ENCODE measurements at regions not wholly inside any gene's neighbourhood (a gene's known extent, or its start where the extent isn't known, plus 50 kb on each side); places are given as distances from the start of the nearest gene placed in this dataset.

- Histone ChIP-seq H3K27me3 (no peaks in the 10 kb centered on the region), H3K9ac (no peak overlapping the region), H3K4me3 (no peak overlapping the region), H3K36me3 (no peaks in the 10 kb centered on the region), H2AFZ (replicated peaks) (no peak overlapping the region), H3K27ac (no peak overlapping the region), H3K9me3 (ENCODE audit: low read depth) (no peaks in the 10 kb centered on the region), H4K20me1 (ENCODE audit: low read depth) (no peaks in the 10 kb centered on the region), H3K4me1 (peaks cover 16% of the 10 kb centered on the region), H3K79me2 (ENCODE audit: low read depth) (no peaks in the 10 kb centered on the region), H3K4me2 (no peak overlapping the region), H3F3A (ENCODE audit: low read depth) (no peaks in the 10 kb centered on the region)
- H3K27ac Mint-ChIP-seq = no peak overlapping the region
- peaks cover 18% of the 10 kb centered on the region for H3K4me1 Mint-ChIP-seq
- TF ChIP-seq CTCF (IDR thresholded peaks at IDR 0.05) (no peak), EZH2 (IDR thresholded peaks at IDR 0.05) (no peak)
- H3K36me3 Mint-ChIP-seq = no peaks in the 10 kb centered on the region
- H3K27me3 Mint-ChIP-seq (ENCODE audit: insufficient read depth, low read depth) = no peaks in the 10 kb centered on the region
- peaks cover 2% of the 10 kb centered on the region for H3K9me3 Mint-ChIP-seq
- no peak for DNase-seq (ENCODE audit: low spot score)
- H3K4me3 Mint-ChIP-seq = no peak overlapping the region
These were observed 383.3 kb downstream of the PSAT1 start for GRCh38 chr9:78680196-78680595.

GRCh38 chr9:78682216-78682615 is 385.3 kb downstream of the PSAT1 start:
- Histone ChIP-seq H3K9ac (no peak overlapping the region), H3K36me3 (no peaks in the 10 kb centered on the region), H3K4me2 (no peak overlapping the region), H2AFZ (replicated peaks) (no peak overlapping the region), H3K79me2 (ENCODE audit: low read depth) (no peaks in the 10 kb centered on the region), H3F3A (ENCODE audit: low read depth) (no peaks in the 10 kb centered on the region), H3K4me3 (no peak overlapping the region), H3K4me1 (peaks cover 22% of the 10 kb centered on the region), H3K27me3 (no peaks in the 10 kb centered on the region), H3K9me3 (ENCODE audit: low read depth) (no peaks in the 10 kb centered on the region), H4K20me1 (ENCODE audit: low read depth) (no peaks in the 10 kb centered on the region), H3K27ac (no peak overlapping the region)
- Mint-ChIP-seq H3K36me3 (no peaks in the 10 kb centered on the region), H3K9me3 (peaks cover 2% of the 10 kb centered on the region), H3K27me3 (ENCODE audit: insufficient read depth, low read depth) (no peaks in the 10 kb centered on the region), H3K27ac (no peak overlapping the region), H3K4me1 (peaks cover 22% of the 10 kb centered on the region), H3K4me3 (no peak overlapping the region)
- TF ChIP-seq EZH2phosphoT487 (IDR thresholded peaks at IDR 0.05) (no peak), EZH2 (IDR thresholded peaks at IDR 0.05) (no peak), CTCF (IDR thresholded peaks at IDR 0.05) (no peak)
- no peak for DNase-seq (ENCODE audit: low spot score)

GRCh38 chr9:78685471-78685870 is 388.5 kb downstream of the PSAT1 start:
- Mint-ChIP-seq H3K27ac (peak overlapping the region; percentile 4), H3K4me1 (peaks cover 11% of the 10 kb centered on the region), H3K36me3 (no peaks in the 10 kb centered on the region), H3K4me3 (no peak overlapping the region), H3K27me3 (ENCODE audit: insufficient read depth, low read depth) (no peaks in the 10 kb centered on the region), H3K9me3 (peaks cover 4% of the 10 kb centered on the region)
- H4K20me1 ChIP-seq (ENCODE audit: low read depth) = no peaks in the 10 kb centered on the region
- no peaks in the 10 kb centered on the region for H3K27me3 ChIP-seq
- no peak overlapping the region for H3K9ac ChIP-seq
- H3K4me3 ChIP-seq = no peak overlapping the region
- H3K4me1 ChIP-seq = peaks cover 13% of the 10 kb centered on the region
- H3K36me3 ChIP-seq = no peaks in the 10 kb centered on the region
- H3K4me2 ChIP-seq = peak overlapping the region; percentile 29
- H3K79me2 ChIP-seq (ENCODE audit: low read depth) = no peaks in the 10 kb centered on the region
- H3F3A ChIP-seq (ENCODE audit: low read depth) = no peaks in the 10 kb centered on the region
- TF ChIP-seq EZH2phosphoT487 (IDR thresholded peaks at IDR 0.05) (no peak), CTCF (IDR thresholded peaks at IDR 0.05) (no peak), EZH2 (IDR thresholded peaks at IDR 0.05) (no peak)
- no peaks in the 10 kb centered on the region for H3K9me3 ChIP-seq (ENCODE audit: low read depth)
- no peak overlapping the region for H2AFZ ChIP-seq (replicated peaks)
- peak; percentile 83 for DNase-seq (ENCODE audit: low spot score)
- H3K27ac ChIP-seq = no peak overlapping the region

GRCh38 chr9:78688796-78689195 is 391.9 kb downstream of the PSAT1 start:
- H3K36me3 ChIP-seq = no peaks in the 10 kb centered on the region
- no peak for DNase-seq (ENCODE audit: low spot score)
- no peak overlapping the region for H3K4me3 ChIP-seq
- Mint-ChIP-seq H3K36me3 (no peaks in the 10 kb centered on the region), H3K27me3 (ENCODE audit: insufficient read depth, low read depth) (peaks cover 4% of the 10 kb centered on the region), H3K27ac (no peak overlapping the region), H3K4me1 (peaks cover 7% of the 10 kb centered on the region), H3K4me3 (no peak overlapping the region), H3K9me3 (peaks cover 2% of the 10 kb centered on the region)
- no peaks in the 10 kb centered on the region for H3K9me3 ChIP-seq (ENCODE audit: low read depth)
- H3K79me2 ChIP-seq (ENCODE audit: low read depth) = no peaks in the 10 kb centered on the region
- TF ChIP-seq EZH2phosphoT487 (IDR thresholded peaks at IDR 0.05) (no peak), CTCF (IDR thresholded peaks at IDR 0.05) (no peak), EZH2 (IDR thresholded peaks at IDR 0.05) (no peak)
- H3K4me1 ChIP-seq = peaks cover 13% of the 10 kb centered on the region
- H3K27ac ChIP-seq = no peak overlapping the region
- H3K4me2 ChIP-seq = no peak overlapping the region
- H2AFZ ChIP-seq (replicated peaks) = no peak overlapping the region
- H3K27me3 ChIP-seq = no peaks in the 10 kb centered on the region
- H3F3A ChIP-seq (ENCODE audit: low read depth) = no peaks in the 10 kb centered on the region
- H3K9ac ChIP-seq = no peak overlapping the region
- H4K20me1 ChIP-seq (ENCODE audit: low read depth) = no peaks in the 10 kb centered on the region
